ENCODE measurements at regions not wholly inside any gene's neighbourhood (a gene's known extent, or its start where the extent isn't known, plus 50 kb on each side); places are given as distances from the start of the nearest gene placed in this dataset.

- no peak for TF ChIP-seq CTCF (IDR thresholded peaks at IDR 0.05)
- no peak for TF ChIP-seq POLR2AphosphoS5 (IDR thresholded peaks at IDR 0.05)
Observed at GRCh38 chr9:115997923-115998322, 155.7 kb upstream of the PAPPA start.

Data from prostate gland (tissue), 2 donors.